ENCODE measurements at regions not wholly inside any gene's neighbourhood (a gene's known extent, or its start where the extent isn't known, plus 50 kb on each side); places are given as distances from the start of the nearest gene placed in this dataset.

GRCh38 chr3:127358641-127359040 lies 70.8 kb upstream of the PRR20G start:
- no peak for DNase-seq (ENCODE audit: low spot score)
- no peak for TF ChIP-seq CTCF (IDR thresholded peaks at IDR 0.05; ENCODE audit: extremely low read depth, missing control alignments)

GRCh38 chr3:127356381-127356780 lies 68.5 kb upstream of the PRR20G start:
- DNase-seq (ENCODE audit: low spot score) = no peak
- no peak for TF ChIP-seq CTCF (IDR thresholded peaks at IDR 0.05; ENCODE audit: extremely low read depth, missing control alignments)

- no peak for DNase-seq (ENCODE audit: low spot score)
- TF ChIP-seq CTCF (IDR thresholded peaks at IDR 0.05; ENCODE audit: extremely low read depth, missing control alignments) = no peak
These were observed 66.9 kb upstream of the PRR20G start for GRCh38 chr3:127354761-127355160.

GRCh38 chr3:127352612-127353011 lies 64.8 kb upstream of the PRR20G start:
- no peak for TF ChIP-seq CTCF (IDR thresholded peaks at IDR 0.05; ENCODE audit: extremely low read depth, missing control alignments)
- DNase-seq (ENCODE audit: low spot score) = no peak

- no peak for DNase-seq (ENCODE audit: low spot score)
- no peak for TF ChIP-seq CTCF (IDR thresholded peaks at IDR 0.05; ENCODE audit: extremely low read depth, missing control alignments)
These were observed 64.0 kb upstream of the PRR20G start for GRCh38 chr3:127351775-127352350.

GRCh38 chr3:127351321-127351720 lies 63.5 kb upstream of the PRR20G start:
- no peak for DNase-seq (ENCODE audit: low spot score)
- no peak for TF ChIP-seq CTCF (IDR thresholded peaks at IDR 0.05; ENCODE audit: extremely low read depth, missing control alignments)

- no peak for TF ChIP-seq CTCF (IDR thresholded peaks at IDR 0.05; ENCODE audit: extremely low read depth, missing control alignments)
- DNase-seq (ENCODE audit: low spot score) = no peak
These were observed 62.6 kb upstream of the PRR20G start for GRCh38 chr3:127350172-127351050.

Data from GM20000 (cell line).